ENCODE measurements at regions not wholly inside any gene's neighbourhood (a gene's known extent, or its start where the extent isn't known, plus 50 kb on each side); places are given as distances from the start of the nearest gene placed in this dataset.

GRCh38 chr11:33509632-33510031 is 191.0 kb downstream of the C11orf91 start:
- H3K4me3 Mint-ChIP-seq: no peak overlapping the region
- H3K56ac ChIP-seq (ENCODE audit: insufficient read length, low read depth, low read length): no peak overlapping the region
- H3K4me1 ChIP-seq (ENCODE audit: insufficient read depth, low read length): no peaks in the 10 kb centered on the region
- H2BK5ac ChIP-seq (ENCODE audit: insufficient read length, low read length): no peak overlapping the region
- no CpG with 5 or more reads among the region's 3 CpGs for WGBS (ENCODE audit: extremely low coverage, insufficient read length, low lambda C conversion rate)
- H3K27ac Mint-ChIP-seq: no peak overlapping the region
- no peak overlapping the region for H4K5ac ChIP-seq (ENCODE audit: insufficient read length, low read depth, low read length)
- H2BK20ac ChIP-seq (ENCODE audit: low read depth, low read length, poor library complexity, severe bottlenecking): no peak overlapping the region
- H3K27me3 ChIP-seq (ENCODE audit: insufficient read depth, low read length): no peaks in the 10 kb centered on the region
- no peaks in the 10 kb centered on the region for H3K79me2 ChIP-seq (ENCODE audit: insufficient read depth, low read length)
- H3K27me3 Mint-ChIP-seq (ENCODE audit: low read depth): peaks cover 1% of the 10 kb centered on the region; the same call in 1 of the 2 replicates
- no peaks in the 10 kb centered on the region for H3K9me3 Mint-ChIP-seq
- H3K79me1 ChIP-seq (ENCODE audit: insufficient read depth, low read depth, low read length, poor library complexity, severe bottlenecking): no peaks in the 10 kb centered on the region
- H2AK5ac ChIP-seq (ENCODE audit: insufficient read length, low read length): no peak overlapping the region
- no peaks in the 10 kb centered on the region; a peak in 1 of 7 replicates for H3K36me3 Mint-ChIP-seq (ENCODE audit: insufficient read depth in 1 of 3, low read depth in 3 of 3)
- H4K8ac ChIP-seq (replicated peaks; ENCODE audit: insufficient read length, low read depth, low read length): no peak overlapping the region
- H3K27ac ChIP-seq (ENCODE audit: insufficient read length, low read depth, low read length): no peak overlapping the region
- no peak for TF ChIP-seq CTCF (conservative IDR thresholded peaks at IDR 0.05)
- no peak overlapping the region for H3T11ph ChIP-seq (ENCODE audit: low read length)
- peaks cover 3 to 6% of the 10 kb centered on the region in 2 experiments; a peak in 1 of 4 replicates for H3K4me1 Mint-ChIP-seq
- no peak overlapping the region for H3K14ac ChIP-seq (ENCODE audit: insufficient read depth, low read length)
- no peak overlapping the region for H4K91ac ChIP-seq (ENCODE audit: insufficient read length, low read depth, low read length)
- no peak overlapping the region for H3K18ac ChIP-seq (ENCODE audit: insufficient read length, low read depth, low read length)
- no peak overlapping the region for H2BK12ac ChIP-seq (ENCODE audit: insufficient read length, low read depth, low read length)
- H2AFZ ChIP-seq (ENCODE audit: low read length): no peak overlapping the region
- H3K23ac ChIP-seq (ENCODE audit: insufficient read length, low read depth, low read length): no peak overlapping the region
- H3K4ac ChIP-seq (ENCODE audit: low read depth, low read length): no peak overlapping the region
- no peak for DNase-seq
- H3K4me2 ChIP-seq (ENCODE audit: insufficient read depth, insufficient read length, low read length): no peak overlapping the region
- no peak overlapping the region for H3K9ac ChIP-seq (ENCODE audit: extremely low read depth, insufficient read length, low read length)
- H3K23me2 ChIP-seq (ENCODE audit: insufficient read length, low read depth, low read length, poor library complexity, severe bottlenecking): no peaks in the 10 kb centered on the region
- H4K20me1 ChIP-seq (ENCODE audit: control insufficient read depth, insufficient read depth, insufficient read length): no peaks in the 10 kb centered on the region
- H3K9me3 ChIP-seq (ENCODE audit: control insufficient read depth, low read depth, low read length): no peaks in the 10 kb centered on the region
- H2BK120ac ChIP-seq (ENCODE audit: low read depth, low read length, poor library complexity, severe bottlenecking): no peak overlapping the region
- H2BK15ac ChIP-seq (ENCODE audit: low read depth, low read length): no peak overlapping the region
